Esophagus squamous epithelium (tissue), 5 donors: ENCODE measurements at regions not wholly inside any gene's neighbourhood (a gene's known extent, or its start where the extent isn't known, plus 50 kb on each side); places are given as distances from the start of the nearest gene placed in this dataset.
"Not testable (repeated sequence)": the region's sequence is repeated elsewhere in the genome, so short reads cannot be mapped to it uniquely, and the experiment has no call there.

Source experiments
- DNase-seq: peaks from one replicate; lab custom pipeline; 2025; lab: John Stamatoyannopoulos, UW
- H3K27ac ChIP-seq, 4 donors: fragments of 200-600 bp; sonication (generic); one replicate each; pipeline ENCODE4 v1.5.1; 2016 to 2019; ENCODE audit warnings: mild to moderate bottlenecking in 1 of 4
- H3K27me3 ChIP-seq, 4 donors: fragments of 200-600 bp; sonication (generic); 1 replicate in 3 of 4; 2 replicates in 1 of 4; pipeline versions ENCODE4 v1.5.1 to v1.6.0; 2017 to 2021; ENCODE audit warnings: antibody characterized with exemption in 1 of 4
- H3K36me3 ChIP-seq, 3 donors: fragments of 200-600 bp; sonication (generic); one replicate each; pipeline ENCODE4 v1.5.1; 2016 to 2019
- H3K4me1 ChIP-seq, 3 donors: fragments of 200-600 bp; sonication (generic); one replicate each; pipeline ENCODE4 v1.5.1; 2017 to 2019
- H3K4me3 ChIP-seq, 4 donors: fragments of 200-600 bp; sonication (generic); 1 replicate in 3 of 4; 2 replicates in 1 of 4; pipeline ENCODE4 v1.5.1; 2016 to 2019; ENCODE audit warnings: mild to moderate bottlenecking in 2 of 4, moderate library complexity in 1 of 4
- H3K9me3 ChIP-seq, 3 donors: fragments of 200-600 bp; sonication (generic); one replicate each; pipeline ENCODE4 v1.5.1; 2016 to 2019
- CTCF ChIP-seq, 6 experiments: fragments of 450-650 bp in 4 of 6; fragments of 200-600 bp in 2 of 6; sonication (generic) in 2 of 6; IDR thresholded peaks; one replicate each; pipeline ENCODE4 v1.5.1; 2016 to 2019; ENCODE audit warnings: antibody characterized with exemption in 6 of 6, mild to moderate bottlenecking in 4 of 6, moderate library complexity in 4 of 6
- POLR2A ChIP-seq, 4 donors: fragments of 450-650 bp; IDR thresholded peaks; one replicate each; pipeline ENCODE4 v1.6.1; 2017; ENCODE audit warnings: antibody characterized with exemption in 4 of 4, mild to moderate bottlenecking in 4 of 4, moderate library complexity in 3 of 4
- WGBS, 2 donors: methylation state at CpG; one replicate each; pipeline ENCODE4 v1.1.5; 2018; 5-methylcytosine and 5-hydroxymethylcytosine counted together
- intact Hi-C: fragments of 100-400 bp; cut with DNase I; formaldehyde crosslinking; loops from one replicate; pipeline ENCODE4 v1.15.0; 2022
- donor health status: DM: yes; HTN: yes; CAD: no.

GRCh38 chr4:110869862-110870572 is 247.1 kb upstream of the PITX2 start:
- TF ChIP-seq POLR2A (IDR thresholded peaks at IDR 0.05) (no peak), CTCF (IDR thresholded peaks at IDR 0.05) (no peak)
- no peak overlapping the region for H3K27ac ChIP-seq
- DNase-seq, result no peak
- H3K9me3 ChIP-seq, result no peaks in the 10 kb centered on the region
- H3K4me1 ChIP-seq, result peaks cover 0 to 24% (median 7%) of the 10 kb centered on the region in 3 donors
- no peaks in the 10 kb centered on the region for H3K27me3 ChIP-seq
- intact Hi-C loops, result no loop called here
- WGBS, 2 donors, result 30 to 33% methylated on average over 1 of the region's 1 CpG
- H3K4me3 ChIP-seq, result no peak overlapping the region
- no peaks in the 10 kb centered on the region for H3K36me3 ChIP-seq

- H3K4me1 ChIP-seq, H3K27ac ChIP-seq, intact Hi-C loops, DNase-seq, H3K36me3 ChIP-seq, H3K9me3 ChIP-seq, H3K27me3 ChIP-seq, H3K4me3 ChIP-seq: not testable (repeated sequence)
- 81 to 89% methylated on average over 5 to 12 of the region's 18 CpGs for WGBS, 2 donors
Observed at GRCh38 chr4:110876214-110876613, 253.3 kb upstream of the PITX2 start.

GRCh38 chr4:110876866-110877265 is 254.0 kb upstream of the PITX2 start:
- Histone ChIP-seq H3K4me3 (no peak overlapping the region), H3K9me3 (no peaks in the 10 kb centered on the region), H3K27ac (no peak overlapping the region), H3K36me3 (no peaks in the 10 kb centered on the region), H3K4me1 (no peaks in the 10 kb centered on the region), H3K27me3 (no peaks in the 10 kb centered on the region)
- intact Hi-C loops, result no loop called here
- no peak for DNase-seq
- WGBS, 2 donors, result 41 to 80% methylated on average over 1 of the region's 1 CpG
- TF ChIP-seq POLR2A (IDR thresholded peaks at IDR 0.05), result no peak
- TF ChIP-seq CTCF (IDR thresholded peaks at IDR 0.05), result no peak

GRCh38 chr4:110877778-110878370 is 255.0 kb upstream of the PITX2 start:
- Histone ChIP-seq H3K36me3 (no peaks in the 10 kb centered on the region), H3K4me1 (no peaks in the 10 kb centered on the region), H3K4me3 (no peak overlapping the region), H3K27ac (no peak overlapping the region), H3K27me3 (no peaks in the 10 kb centered on the region), H3K9me3 (no peaks in the 10 kb centered on the region)
- no peak for DNase-seq
- 55 to 58% methylated on average over 2 of the region's 2 CpGs for WGBS, 2 donors
- intact Hi-C loops, result no loop called here
- TF ChIP-seq POLR2A (IDR thresholded peaks at IDR 0.05) (no peak), CTCF (IDR thresholded peaks at IDR 0.05) (no peak)

GRCh38 chr4:110878413-110878812 is 255.5 kb upstream of the PITX2 start:
- no peaks in the 10 kb centered on the region for H3K36me3 ChIP-seq
- TF ChIP-seq CTCF (IDR thresholded peaks at IDR 0.05) (no peak), POLR2A (IDR thresholded peaks at IDR 0.05) (no peak)
- no peaks in the 10 kb centered on the region for H3K27me3 ChIP-seq
- 81 to 88% methylated on average over 2 of the region's 2 CpGs for WGBS, 2 donors
- no peaks in the 10 kb centered on the region for H3K4me1 ChIP-seq
- no peak for DNase-seq
- H3K9me3 ChIP-seq, result no peaks in the 10 kb centered on the region
- H3K27ac ChIP-seq, result no peak overlapping the region
- intact Hi-C loops, result no loop called here
- no peak overlapping the region for H3K4me3 ChIP-seq
